GM18868 (cell line): ENCODE measurements at regions not wholly inside any gene's neighbourhood (a gene's known extent, or its start where the extent isn't known, plus 50 kb on each side); places are given as distances from the start of the nearest gene placed in this dataset.
"Not testable (repeated sequence)": the region's sequence is repeated elsewhere in the genome, so short reads cannot be mapped to it uniquely, and the experiment has no call there.

Source experiments
- ATAC-seq: cut with Tn5 transposase; IDR thresholded peaks from one replicate; pipeline ENCODE4 v1.9.1; 2021; ENCODE audit warnings: mild to moderate bottlenecking, moderate library complexity; ENCODE audit not compliant: unreplicated experiment

DNA sequence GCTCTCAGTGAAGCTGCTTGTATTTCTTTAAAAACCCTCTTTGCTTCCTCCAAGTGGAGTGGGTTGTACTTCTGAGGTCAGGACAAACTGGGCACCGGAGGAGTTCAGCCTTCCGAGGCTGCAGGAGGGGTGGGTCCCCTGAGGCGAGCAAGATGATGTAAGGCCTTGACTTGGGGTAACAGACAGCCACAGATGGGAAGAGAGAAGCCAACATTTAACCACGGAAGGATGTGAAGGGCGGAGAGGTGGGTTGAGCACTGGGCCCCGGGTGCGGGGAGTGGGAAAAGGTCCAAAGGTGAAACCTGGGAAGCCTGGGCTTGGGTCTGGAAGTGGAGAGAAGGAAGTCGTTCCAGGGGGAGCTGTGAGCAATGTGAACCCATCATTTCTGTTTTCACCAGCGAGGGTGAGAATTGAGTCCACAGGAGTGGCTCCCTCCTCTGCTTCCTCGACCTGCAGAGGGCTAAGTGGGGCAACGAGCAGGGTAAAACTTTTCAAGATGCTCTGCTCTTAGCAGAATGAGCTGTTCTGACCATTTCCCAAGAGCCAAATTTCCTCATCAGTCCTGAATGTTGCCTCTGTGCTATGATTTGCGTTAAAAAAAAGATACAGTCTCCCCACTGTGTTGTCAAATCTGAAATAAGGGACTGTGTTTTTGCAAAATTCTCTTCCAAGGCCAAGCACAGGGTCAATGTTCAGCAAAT lies 137.7 kb upstream of the CRHR1 start:
- ATAC-seq, result no peak

DNA sequence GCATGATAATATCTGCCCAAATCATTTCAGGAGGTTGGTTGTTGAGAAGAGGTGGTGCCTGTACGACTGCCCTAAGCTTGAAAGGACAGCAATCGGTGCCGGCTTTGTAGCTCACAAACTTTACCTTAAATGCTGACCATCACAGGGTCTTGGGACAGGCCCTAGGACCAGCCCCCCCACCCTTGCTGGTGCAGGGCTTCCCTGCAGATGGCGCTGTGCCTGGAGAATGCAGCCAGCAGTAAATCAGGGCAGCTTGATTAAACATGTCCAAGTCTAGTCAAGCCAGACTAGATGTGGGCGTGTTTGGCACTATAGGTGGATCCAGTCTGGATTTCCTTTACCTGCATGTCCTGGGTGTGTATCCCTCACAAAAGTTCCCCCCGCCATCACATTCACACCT lies 135.5 kb upstream of the CRHR1 start:
- ATAC-seq, result no peak

DNA sequence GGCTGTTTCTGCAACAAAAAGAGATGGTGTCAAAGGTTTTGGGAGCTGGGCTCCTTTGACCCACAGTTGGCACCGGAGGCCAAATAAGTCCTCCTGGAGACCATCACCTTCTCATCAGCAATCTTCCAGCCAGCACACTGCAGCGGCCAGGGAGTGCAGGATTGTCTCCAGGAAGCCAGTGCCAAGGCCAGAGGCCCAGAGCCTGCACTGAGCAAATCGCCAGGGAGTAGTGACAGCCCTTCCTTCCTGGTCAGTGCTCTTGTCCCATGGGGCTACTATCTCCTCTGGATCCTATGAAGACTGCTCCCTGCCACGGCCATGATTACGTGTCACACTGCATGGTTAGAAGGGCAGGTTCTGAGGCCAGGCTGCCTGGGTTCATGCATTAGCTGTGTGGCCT lies 134.3 kb upstream of the CRHR1 start:
- ATAC-seq, result no peak

DNA sequence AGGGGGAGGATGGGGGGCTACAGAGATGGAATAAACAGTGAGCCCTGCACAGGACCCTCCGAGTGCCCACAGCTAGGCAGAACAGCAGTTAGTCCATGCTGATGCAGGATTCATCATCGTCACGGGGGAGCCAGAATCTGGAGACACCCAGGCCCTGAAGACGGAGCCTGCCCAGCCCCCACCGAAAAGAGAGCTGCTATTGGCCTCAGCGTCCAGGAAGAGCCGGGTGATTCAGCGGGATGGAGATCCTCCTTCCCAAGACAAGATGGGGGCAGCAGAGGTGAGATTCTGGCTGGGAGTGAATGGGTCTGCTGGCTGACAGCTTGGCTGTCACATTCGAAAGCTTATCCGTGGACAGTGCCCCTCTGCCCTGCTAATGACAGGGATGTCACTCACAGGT lies 133.6 kb upstream of the CRHR1 start:
- ATAC-seq, result no peak

DNA sequence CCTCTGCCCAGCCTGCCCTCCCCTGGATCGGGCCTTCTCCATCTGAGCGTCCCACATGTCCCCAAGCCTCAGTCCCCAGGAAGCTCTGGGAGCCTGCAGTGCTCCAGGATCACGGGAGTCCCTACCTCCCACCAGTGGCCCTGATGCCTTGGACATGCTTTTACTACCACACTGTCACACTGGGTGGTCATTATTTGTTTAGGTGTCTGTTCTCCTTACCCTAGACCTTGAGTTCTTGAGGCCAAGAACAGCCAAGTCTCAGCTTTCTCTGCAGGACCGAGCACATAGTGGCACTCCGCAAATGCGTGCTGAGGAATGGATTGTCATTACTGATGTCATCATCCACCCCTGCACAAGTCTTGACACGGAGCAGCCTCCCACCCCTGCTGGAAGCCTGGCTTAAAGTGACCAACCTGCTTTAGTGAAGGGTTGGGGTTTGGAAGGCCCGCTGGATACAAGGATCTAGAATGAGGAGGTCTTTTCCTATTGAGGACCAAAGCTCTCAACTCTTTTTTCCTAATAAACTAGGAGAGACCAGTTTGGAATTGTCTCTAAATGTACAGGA lies 132.9 kb upstream of the CRHR1 start:
- ATAC-seq, result no peak

DNA sequence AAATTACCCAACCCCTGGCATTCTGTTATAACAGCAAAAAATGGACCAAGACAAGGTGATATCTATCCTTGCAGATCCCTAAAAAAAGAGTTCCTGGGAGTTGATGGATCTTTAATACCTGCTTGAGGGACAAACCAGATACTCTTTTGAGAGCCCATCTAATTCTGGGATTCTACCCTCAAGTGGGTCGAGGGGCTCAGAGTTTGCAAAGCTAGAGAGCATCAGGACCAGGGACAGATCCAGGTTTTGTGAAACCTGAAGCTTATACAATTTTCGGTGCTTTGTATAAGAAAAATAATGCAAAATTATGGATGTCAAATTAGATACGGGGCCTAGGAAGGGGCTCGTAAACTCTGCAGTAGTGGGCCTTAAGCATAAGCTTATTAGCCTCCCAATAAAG lies 130.5 kb upstream of the CRHR1 start:
- ATAC-seq, result no peak

DNA sequence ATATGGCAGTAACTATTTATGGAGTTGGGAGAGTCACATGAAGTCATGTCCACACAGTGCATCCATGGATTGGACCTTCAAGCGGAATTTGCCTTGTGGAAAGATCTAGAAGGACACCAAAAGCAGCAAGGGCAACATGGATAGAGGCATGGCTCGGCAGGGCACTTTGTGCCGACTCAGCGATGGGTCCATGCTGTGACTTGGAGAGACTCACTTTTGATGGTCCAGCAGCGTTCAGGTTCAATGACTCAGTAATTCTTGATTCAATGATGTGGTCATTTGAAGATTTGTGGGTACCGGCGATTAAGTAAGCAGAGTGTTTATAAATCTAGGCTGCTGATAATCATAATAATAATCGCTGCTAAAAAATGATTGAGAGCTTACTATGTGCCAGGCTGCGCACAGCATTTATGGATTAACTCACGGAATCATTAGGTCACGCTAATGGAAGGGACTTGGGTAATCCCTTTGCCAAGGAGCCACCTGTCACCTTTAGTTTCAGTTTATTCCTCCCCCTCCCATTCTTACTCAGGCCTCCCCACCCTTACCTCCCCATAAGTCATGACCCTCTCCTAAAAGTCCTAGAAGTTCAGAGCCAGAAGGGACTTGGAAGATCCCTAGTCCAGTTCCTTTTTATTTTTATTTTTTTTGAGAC lies 127.5 kb upstream of the CRHR1 start:
- ATAC-seq, result no peak

DNA sequence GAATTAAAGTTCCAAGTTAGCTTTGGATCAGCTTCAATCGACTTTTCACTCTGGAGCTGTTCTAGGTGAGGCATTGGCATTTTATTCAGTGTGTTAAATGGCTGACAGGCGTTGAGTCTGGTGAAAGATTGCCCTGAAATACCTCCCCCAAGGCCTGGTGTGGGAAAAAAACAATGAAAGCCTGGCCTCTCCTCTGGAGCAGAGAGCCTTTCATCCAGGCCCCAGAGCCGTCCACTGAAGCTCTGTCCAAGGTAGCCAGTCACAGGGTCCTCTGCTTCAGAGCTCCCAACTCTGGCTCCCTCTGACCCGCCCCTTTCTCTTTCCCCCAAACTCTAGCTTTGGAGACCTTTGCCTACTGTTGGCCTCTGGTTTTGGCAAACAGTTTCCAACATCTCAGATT lies 123.6 kb upstream of the CRHR1 start:
- no peak for ATAC-seq

DNA sequence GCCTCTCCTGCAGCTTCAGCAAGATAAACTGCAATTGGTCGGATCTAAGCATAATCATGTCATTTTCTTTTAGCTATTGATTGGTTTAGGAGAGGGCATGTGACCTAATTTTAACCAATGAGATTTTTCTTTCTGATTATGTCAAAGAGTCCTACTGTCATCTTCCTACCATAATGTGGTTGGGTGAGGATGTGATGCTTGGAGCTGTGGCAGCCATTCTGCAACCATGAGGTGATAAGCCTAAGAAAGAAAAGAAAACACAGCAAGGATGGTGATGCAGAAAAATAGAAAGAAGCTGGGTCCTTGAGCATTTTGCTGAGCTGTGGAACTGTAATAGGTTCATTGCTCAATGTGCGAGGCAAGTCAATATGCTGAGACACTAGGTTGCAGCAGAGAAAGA lies 121.7 kb upstream of the CRHR1 start:
- ATAC-seq, result no peak

DNA sequence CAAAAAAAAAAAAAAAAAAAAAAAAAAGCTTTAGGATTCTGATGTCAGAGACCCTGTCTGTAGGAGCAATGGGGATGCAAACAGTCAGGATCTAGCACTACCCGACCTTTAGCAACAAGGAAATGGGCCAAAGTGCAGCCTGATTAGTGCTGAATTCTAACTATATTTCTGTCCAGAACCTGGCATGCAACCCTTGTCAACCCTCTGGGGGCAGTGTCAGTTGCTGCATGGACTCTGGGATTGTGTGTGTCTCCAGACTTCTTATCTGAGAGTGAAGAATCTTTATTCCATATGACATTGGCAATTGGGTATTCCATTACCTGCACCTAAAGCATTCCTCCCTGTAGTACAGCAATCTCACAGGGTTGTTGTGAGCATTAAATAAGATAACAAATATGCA lies 120.3 kb upstream of the CRHR1 start:
- ATAC-seq, result no peak

DNA sequence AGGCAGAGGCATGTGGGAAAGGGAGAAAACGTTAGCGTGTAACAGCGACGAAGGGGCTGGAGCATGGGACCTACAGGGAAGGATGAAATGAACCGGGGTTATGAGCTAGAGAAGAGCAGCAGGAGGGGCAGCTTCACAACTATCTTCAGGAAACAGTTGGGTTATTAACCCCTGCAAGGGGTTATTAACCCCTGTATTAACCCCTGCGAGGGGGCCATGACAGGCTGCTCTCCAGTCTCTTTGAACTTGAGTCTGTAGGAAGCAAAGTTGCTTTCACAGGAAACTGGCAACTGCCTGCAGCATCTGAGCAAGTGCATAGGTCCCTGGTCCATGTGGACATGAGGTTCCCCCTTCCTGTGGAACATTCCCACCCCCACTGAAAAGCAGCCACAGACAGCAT lies 119.2 kb upstream of the CRHR1 start:
- no peak for ATAC-seq

DNA sequence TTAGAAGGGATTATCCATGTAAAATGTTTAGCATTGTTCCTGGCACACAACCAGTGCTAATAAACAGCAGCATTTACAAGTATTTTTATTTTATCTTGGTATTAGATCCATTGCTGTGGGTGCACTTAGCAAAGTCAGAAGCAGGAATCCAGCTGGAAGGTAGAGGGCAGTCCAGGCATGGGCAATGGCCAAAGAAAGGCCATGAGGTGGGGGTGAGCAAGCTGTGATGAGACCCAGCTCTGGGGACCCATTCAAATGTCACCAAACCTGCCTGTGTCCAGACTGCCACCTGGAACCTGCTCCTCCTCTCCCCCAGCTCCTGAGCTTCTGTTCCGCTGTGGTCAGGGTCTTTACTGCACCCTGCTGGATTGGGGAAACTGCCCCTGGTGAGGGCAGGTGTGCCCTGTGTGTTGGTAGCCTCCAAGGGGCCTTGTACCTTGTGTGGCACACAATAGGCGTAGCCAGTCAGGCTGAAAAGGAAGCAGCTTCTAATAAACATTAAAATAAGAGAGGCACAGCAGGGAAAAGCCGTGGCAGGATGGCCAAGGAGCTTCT lies 118.0 kb upstream of the CRHR1 start:
- no peak for ATAC-seq

DNA sequence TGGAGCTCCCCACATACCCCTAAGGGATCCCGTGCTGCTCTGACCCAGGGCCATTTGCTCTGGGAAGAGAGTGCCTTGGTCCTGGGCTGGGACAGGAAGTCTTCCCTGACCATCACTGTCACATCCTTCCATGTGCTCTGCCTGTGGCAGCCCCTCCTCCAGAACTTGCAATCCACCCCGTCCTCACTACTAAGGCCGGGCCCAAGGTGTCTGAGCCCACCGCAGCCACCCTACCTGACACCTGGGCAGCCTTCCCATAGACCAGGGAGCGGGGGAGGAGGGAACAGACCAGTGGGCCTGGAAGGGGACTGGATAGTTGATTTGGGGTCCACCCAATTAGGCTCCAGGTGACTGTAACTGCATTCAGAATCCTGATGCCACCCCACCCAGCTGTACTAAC lies 117.5 kb upstream of the CRHR1 start:
- no peak for ATAC-seq

DNA sequence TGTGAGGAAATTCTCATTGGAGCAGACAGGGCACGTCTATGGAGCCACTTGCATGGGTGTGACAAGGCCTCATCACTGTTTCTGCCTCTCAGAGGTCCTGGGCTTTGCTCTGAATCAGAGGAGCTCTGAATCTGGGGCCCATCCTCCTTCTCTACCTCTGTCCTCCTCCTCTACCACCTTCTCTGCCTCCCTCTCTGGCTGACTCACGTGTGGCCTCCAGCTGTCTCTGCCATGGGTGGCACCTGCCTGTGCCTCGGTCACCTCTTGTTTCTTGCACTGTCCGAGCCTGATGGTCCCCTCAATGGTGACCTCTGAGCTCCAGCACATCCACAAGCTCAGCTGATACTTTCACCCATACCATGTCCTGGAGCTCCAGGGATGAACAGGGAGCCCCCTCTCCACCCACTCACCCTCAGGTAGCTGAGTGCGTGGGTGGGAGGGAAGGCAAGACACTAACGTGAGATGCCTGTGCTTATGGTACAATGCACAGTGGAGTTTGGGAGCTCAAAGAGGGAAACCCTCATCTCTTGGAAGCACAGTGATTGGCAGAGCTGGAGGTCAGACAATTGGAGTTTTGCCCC lies 116.4 kb upstream of the CRHR1 start:
- ATAC-seq, result no peak

DNA sequence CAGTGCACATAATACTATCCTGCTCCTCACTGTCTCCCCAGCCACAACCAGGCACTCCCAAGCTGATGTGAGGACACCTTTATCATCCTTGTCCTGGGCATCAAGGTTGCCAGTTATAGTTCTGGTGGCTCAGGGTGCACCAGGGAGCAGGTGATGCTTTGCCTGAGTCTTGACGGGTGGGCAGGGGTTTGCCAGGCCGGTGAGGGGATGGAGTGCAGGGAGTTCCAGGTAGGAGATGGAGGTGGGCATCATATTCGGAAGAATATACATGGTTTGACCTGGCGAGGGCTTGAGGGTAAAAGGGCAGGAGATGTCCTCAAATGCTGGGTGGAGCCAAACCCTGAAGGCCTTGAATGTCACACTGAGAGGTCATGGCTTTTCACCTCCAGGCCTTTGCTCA lies 115.8 kb upstream of the CRHR1 start:
- ATAC-seq, result no peak

DNA sequence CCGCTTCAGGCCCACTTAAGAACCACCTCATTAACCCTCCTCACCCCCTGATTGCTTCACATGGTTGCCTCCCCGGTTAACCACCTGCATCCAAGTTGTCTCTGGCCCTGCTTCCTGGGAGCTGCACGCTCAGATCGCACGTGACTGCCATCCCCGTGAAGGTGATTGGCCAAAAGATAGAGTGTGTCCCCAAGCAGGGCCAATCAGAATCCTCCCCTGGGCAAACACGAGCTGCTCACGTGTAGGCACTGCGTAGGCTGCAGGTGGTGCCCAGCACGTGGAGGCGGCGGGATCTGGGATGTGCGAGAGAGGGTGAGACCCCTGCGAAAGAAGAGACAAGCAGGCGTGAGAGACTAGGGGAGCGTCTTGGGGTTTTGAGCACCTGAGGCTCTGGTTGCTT lies 111.8 kb upstream of the CRHR1 start:
- no peak for ATAC-seq

DNA sequence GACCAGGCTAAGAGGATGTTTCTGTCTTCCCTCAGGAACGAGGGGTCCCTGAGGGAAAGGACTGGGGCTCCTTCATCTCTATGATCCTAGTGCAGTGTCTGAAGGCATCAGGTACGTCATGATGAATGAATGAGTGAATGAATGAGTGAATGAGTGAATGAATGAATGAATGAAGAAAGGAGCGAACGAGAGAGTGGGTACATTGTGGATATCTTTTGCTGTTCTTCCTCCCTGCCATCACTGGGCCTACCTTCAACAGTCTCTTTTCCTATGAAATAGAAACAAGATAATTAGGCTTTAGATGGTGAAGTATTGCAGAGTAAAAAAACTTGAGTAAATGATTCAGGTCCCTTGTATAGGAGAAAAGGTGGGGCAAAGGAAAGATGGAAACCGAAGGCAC lies 111.3 kb upstream of the CRHR1 start:
- ATAC-seq, result no peak

DNA sequence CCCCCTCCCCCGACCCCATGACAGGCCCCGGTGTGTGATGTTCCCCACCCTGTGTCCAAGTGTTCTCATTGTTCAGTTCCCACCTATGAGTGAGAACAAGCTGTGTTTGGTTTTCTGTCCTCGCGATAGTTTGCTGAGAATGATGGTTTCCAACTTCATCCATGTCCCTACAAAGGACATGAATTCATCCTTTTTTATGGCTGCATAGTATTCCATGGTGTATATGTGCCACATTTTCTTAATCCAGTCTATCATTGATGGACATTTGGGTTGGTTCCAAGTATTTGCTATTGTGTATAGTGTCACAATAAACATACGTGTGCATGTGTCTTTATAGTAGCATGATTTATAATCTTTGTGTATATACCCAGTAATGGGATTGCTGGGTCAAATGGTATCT lies 110.4 kb upstream of the CRHR1 start:
- not testable (repeated sequence) for ATAC-seq

DNA sequence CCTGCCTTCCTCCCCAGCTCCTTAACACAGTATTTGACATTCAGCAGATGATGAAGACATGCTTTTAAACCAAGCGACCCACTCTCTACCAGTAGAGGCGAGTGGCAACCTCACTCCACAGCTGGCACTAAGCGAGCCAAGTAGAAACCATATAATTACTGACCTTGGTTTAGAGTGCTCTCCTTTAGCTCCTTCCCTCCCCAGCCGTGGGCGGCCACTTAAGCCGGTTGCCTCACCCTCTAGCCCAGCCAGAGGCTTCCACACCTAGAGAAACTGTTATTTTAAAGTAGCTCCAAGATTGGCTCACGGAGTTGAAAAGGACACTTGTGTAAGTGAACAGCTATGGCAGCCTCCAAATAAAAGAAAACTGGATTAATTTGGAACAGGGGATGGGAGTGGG lies 109.1 kb upstream of the CRHR1 start:
- no peak for ATAC-seq

DNA sequence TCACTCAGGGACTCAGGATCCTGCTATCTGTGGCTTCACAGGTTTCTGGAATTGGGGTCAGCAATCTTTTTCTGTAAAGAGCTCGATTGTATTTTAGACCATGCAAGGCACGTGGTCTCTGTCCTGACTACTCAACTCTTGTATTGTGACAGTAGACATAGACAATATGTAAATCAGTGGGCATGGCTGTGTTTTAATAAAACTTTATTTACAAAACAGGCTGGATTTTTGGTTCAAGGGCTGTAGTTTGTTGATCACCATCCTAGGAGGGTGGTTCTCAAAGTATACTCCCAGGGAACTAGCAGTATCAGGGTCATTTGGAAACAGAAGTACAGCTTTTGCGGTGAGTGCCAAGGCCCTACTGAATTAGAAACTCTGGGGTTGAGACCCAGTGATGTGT lies 108.2 kb upstream of the CRHR1 start:
- ATAC-seq, result no peak

DNA sequence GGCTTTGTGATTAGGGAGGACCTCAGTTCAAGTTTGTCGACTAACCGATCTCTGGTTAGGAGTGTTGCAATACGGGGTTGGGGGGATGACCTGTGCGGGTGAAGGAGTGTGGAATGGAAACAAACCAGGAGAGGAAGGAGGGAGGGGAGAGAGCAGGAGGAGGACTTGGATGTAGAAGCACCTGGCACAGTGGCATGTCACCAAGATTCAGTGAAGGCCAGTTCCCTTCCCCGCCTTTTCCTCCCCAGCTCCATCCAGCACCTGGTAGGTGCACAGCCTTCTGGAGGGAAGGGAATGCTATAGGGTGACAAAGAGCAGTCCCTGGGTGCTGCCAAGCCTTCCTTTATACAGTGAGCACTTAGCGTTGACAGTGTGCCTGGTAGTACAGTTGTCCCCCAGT lies 107.4 kb upstream of the CRHR1 start:
- ATAC-seq, result no peak

DNA sequence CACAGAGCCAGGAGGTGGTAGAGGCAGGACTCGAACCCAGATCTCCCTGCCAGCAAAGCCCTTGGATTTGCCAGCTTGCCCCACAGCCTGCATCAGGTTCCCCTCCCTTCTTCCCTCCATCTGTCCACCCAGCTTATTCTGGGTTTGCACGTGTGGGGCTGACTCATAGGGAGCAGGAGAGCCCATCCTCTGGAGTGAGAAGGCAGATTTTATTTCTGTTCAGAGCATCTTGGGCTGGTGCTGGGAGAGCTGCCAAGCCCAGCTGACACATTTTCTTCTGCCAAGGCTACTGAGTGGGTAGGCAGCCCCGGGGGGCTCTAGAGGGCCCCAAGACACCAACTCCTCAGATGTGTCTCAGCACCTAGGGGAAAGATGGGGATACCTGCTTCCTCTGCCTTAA lies 106.3 kb upstream of the CRHR1 start:
- ATAC-seq, result no peak
